ENCODE measurements at regions not wholly inside any gene's neighbourhood (a gene's known extent, or its start where the extent isn't known, plus 50 kb on each side); places are given as distances from the start of the nearest gene placed in this dataset.

DNA sequence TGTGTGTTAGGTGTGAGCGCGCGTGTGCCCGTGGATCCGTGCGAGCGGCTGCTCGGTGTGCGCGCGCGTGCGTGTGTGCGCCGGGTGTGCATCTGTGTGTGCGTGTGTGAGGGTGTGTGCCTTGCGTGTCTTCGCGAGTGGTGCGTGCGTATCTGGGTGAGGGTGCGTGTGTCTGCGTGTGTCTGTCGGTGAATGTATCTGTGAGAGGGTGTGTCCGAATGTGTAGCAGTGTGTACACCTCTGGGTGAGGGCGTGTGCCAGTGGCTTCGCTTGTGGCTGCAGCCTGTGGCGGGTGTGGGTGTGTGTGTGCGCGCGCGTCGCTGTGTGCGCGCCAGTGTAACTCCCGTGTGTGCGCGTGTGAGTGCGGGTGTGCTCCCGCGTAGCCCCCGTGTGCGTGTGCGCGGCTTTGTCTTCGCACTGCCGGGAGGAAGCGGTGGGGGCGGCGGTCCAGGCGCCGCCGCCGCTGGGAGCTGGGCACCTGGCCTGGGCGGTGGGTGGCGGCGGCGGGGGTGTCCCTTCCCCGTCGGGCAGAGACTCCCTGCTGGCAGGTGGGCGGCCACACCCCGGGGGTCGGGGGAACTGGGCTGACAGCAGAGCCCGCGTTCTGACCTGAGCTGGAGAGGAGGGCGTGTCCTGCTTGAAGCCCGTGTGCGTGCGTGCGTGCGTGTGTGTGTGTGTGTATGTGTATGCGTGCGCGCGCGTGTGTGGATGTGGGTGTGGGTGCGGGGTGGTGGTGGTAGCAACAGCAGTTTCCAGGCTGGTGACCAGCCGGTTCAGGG, 61.3 kb upstream of the EPB41L1 start:
- FAIRE-seq (peak; percentile 88), DNase-seq (ENCODE audit: insufficient read length, low spot score) (no peak)
- TF ChIP-seq PAX5 (IDR thresholded peaks at IDR 0.05; ENCODE audit: insufficient read depth, low read length, severe bottlenecking) (no peak), TAF1 (IDR thresholded peaks at IDR 0.05; ENCODE audit: low read depth, low read length) (no peak), POU2F2 (IDR thresholded peaks at IDR 0.05; ENCODE audit: low read depth, low read length) (no peak), POLR2AphosphoS5 (IDR thresholded peaks at IDR 0.05; ENCODE audit: low read depth, low read length) (no peak), SPI1 (IDR thresholded peaks at IDR 0.05; ENCODE audit: low read depth, low read length) (no peak)

GRCh38 chr20:36093804-36094145, 60.8 kb upstream of the EPB41L1 start:
- TF ChIP-seq POLR2A (IDR thresholded peaks at IDR 0.05; ENCODE audit: low read depth, low read length), result no peak
- FAIRE-seq (peak; percentile 13), DNase-seq (ENCODE audit: insufficient read length, low spot score) (no peak)

DNA sequence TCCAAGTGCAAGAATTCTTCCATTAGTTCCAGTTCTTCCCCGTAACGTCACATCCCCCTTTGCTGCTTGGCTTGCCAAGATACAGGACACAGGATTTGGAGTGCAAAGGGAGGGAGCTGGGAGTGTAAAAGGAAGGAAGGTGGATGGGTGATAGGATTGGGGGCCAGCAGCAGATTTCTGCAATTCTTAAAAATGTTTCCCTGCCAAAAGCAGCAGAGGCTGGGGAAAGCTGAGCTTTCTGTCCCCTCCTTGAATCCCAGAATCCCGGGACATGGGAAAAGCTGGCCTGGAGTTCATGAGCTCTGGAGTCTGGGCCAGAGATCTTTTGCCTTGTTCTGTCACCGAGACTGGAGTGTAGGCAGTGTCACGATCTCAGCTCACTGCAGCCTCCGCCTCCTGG, 60.0 kb upstream of the EPB41L1 start:
- TF ChIP-seq POU2F2 (IDR thresholded peaks at IDR 0.05; ENCODE audit: low read depth, low read length), result no peak
- TF ChIP-seq SPI1 (IDR thresholded peaks at IDR 0.05; ENCODE audit: low read depth, low read length), result no peak
- TF ChIP-seq TAF1 (IDR thresholded peaks at IDR 0.05; ENCODE audit: low read depth, low read length), result no peak
- TF ChIP-seq POLR2A (IDR thresholded peaks at IDR 0.05; ENCODE audit: low read depth, low read length), result no peak
- no peak for TF ChIP-seq POLR2AphosphoS5 (IDR thresholded peaks at IDR 0.05; ENCODE audit: low read depth, low read length)
- FAIRE-seq (no peak), DNase-seq (ENCODE audit: insufficient read length, low spot score) (no peak)

GRCh38 chr20:36096435-36096834, 58.1 kb upstream of the EPB41L1 start:
- TF ChIP-seq POLR2A (IDR thresholded peaks at IDR 0.05; ENCODE audit: low read depth, low read length) (no peak), TAF1 (IDR thresholded peaks at IDR 0.05; ENCODE audit: low read depth, low read length) (no peak), SPI1 (IDR thresholded peaks at IDR 0.05; ENCODE audit: low read depth, low read length) (no peak)
- no peak for FAIRE-seq

GRCh38 chr20:36097337-36098151, 57.0 kb upstream of the EPB41L1 start:
- no peak for FAIRE-seq
- no peak for DNase-seq (ENCODE audit: insufficient read length, low spot score)
- no peak for TF ChIP-seq POLR2AphosphoS5 (IDR thresholded peaks at IDR 0.05; ENCODE audit: low read depth, low read length)
- no peak for TF ChIP-seq POU2F2 (IDR thresholded peaks at IDR 0.05; ENCODE audit: low read depth, low read length)
- TF ChIP-seq TAF1 (IDR thresholded peaks at IDR 0.05; ENCODE audit: low read depth, low read length), result no peak
- TF ChIP-seq POLR2A (IDR thresholded peaks at IDR 0.05; ENCODE audit: low read depth, low read length), result no peak

More at GRCh38 chr20:36096435-36096834, 58.1 kb upstream of the EPB41L1 start:
- no peak for DNase-seq (ENCODE audit: insufficient read length, low spot score)

GRCh38 chr20:36098364-36098763, 56.2 kb upstream of the EPB41L1 start:
- DNase-seq (ENCODE audit: insufficient read length, low spot score) (no peak), FAIRE-seq (peak; percentile 85)
- TF ChIP-seq POLR2AphosphoS5 (IDR thresholded peaks at IDR 0.05; ENCODE audit: low read depth, low read length), result no peak
- TF ChIP-seq SPI1 (IDR thresholded peaks at IDR 0.05; ENCODE audit: low read depth, low read length), result peak; percentile 98
- TF ChIP-seq PAX5 (IDR thresholded peaks at IDR 0.05; ENCODE audit: insufficient read depth, low read length, severe bottlenecking), result no peak

- DNase-seq (ENCODE audit: insufficient read length, low spot score) (no peak), FAIRE-seq (no peak)
- TF ChIP-seq SPI1 (IDR thresholded peaks at IDR 0.05; ENCODE audit: low read depth, low read length) (no peak), POLR2A (IDR thresholded peaks at IDR 0.05; ENCODE audit: low read depth, low read length) (no peak), POLR2AphosphoS5 (IDR thresholded peaks at IDR 0.05; ENCODE audit: low read depth, low read length) (no peak), PAX5 (IDR thresholded peaks at IDR 0.05; ENCODE audit: insufficient read depth, low read length, severe bottlenecking) (no peak), POU2F2 (IDR thresholded peaks at IDR 0.05; ENCODE audit: low read depth, low read length) (no peak), TAF1 (IDR thresholded peaks at IDR 0.05; ENCODE audit: low read depth, low read length) (no peak)
Observed at GRCh38 chr20:36099106-36099505, 55.4 kb upstream of the EPB41L1 start.

DNA sequence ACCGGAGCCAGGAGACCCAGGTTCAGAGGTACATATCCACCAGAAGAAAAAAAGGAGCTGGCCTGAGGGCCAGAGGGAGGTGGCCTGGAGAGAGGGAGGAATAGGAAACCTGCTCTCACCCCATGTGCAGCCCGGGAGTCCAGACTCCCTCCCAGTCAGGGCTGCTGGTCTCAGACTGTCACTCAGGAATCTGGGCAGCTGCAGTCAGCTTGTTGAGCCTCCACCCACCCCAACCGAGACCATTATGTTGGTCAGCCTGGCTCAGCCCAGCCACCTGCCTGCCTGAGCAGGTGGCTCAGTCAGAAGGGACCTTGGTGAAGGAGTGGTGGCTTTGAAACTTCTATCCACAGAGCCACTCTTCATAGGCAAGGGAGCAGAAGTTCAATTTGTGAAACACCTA, 53.3 kb upstream of the EPB41L1 start:
- TF ChIP-seq TAF1 (IDR thresholded peaks at IDR 0.05; ENCODE audit: low read depth, low read length) (no peak), POLR2A (IDR thresholded peaks at IDR 0.05; ENCODE audit: low read depth, low read length) (no peak), PAX5 (IDR thresholded peaks at IDR 0.05; ENCODE audit: insufficient read depth, low read length, severe bottlenecking) (no peak), SPI1 (IDR thresholded peaks at IDR 0.05; ENCODE audit: low read depth, low read length) (no peak), POU2F2 (IDR thresholded peaks at IDR 0.05; ENCODE audit: low read depth, low read length) (no peak), POLR2AphosphoS5 (IDR thresholded peaks at IDR 0.05; ENCODE audit: low read depth, low read length) (no peak)
- FAIRE-seq, result no peak
- DNase-seq (ENCODE audit: insufficient read length, low spot score), result no peak

DNA sequence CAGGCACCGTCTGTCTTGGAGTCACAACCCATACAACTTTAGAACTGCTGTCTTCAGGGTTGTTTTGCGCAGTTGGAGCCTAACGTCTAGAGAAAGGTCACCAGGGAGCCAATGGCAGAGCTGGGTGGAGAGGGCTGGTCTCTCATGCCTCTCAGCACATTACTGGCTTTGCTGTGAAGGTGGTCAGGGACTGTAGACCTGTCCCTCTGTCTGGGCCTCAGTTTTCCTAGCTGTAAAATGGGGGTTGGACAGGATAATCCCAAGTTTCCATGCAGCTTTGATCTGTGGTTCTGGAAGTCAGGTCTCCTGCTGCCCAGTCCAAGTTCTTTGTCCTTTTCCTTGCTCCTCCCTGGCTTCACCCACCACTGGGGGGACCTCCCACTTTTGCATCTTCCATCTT, 52.2 kb upstream of the EPB41L1 start:
- TF ChIP-seq SPI1 (IDR thresholded peaks at IDR 0.05; ENCODE audit: low read depth, low read length) (no peak), TAF1 (IDR thresholded peaks at IDR 0.05; ENCODE audit: low read depth, low read length) (no peak), PAX5 (IDR thresholded peaks at IDR 0.05; ENCODE audit: insufficient read depth, low read length, severe bottlenecking) (no peak), POU2F2 (IDR thresholded peaks at IDR 0.05; ENCODE audit: low read depth, low read length) (no peak), POLR2A (IDR thresholded peaks at IDR 0.05; ENCODE audit: low read depth, low read length) (no peak), POLR2AphosphoS5 (IDR thresholded peaks at IDR 0.05; ENCODE audit: low read depth, low read length) (no peak)
- DNase-seq (ENCODE audit: insufficient read length, low spot score) (no peak), FAIRE-seq (no peak)

Data from GM12891 (cell line).